NCI-H748 (cell line): ENCODE measurements at regions not wholly inside any gene's neighbourhood (a gene's known extent, or its start where the extent isn't known, plus 50 kb on each side); places are given as distances from the start of the nearest gene placed in this dataset.
"Not testable (repeated sequence)": the region's sequence is repeated elsewhere in the genome, so short reads cannot be mapped to it uniquely, and the experiment has no call there.

Source experiments
- DNase-seq: peaks from one replicate; lab custom pipeline; 2025; ENCODE audit not compliant: unreplicated experiment; lab: John Stamatoyannopoulos, UW

DNA sequence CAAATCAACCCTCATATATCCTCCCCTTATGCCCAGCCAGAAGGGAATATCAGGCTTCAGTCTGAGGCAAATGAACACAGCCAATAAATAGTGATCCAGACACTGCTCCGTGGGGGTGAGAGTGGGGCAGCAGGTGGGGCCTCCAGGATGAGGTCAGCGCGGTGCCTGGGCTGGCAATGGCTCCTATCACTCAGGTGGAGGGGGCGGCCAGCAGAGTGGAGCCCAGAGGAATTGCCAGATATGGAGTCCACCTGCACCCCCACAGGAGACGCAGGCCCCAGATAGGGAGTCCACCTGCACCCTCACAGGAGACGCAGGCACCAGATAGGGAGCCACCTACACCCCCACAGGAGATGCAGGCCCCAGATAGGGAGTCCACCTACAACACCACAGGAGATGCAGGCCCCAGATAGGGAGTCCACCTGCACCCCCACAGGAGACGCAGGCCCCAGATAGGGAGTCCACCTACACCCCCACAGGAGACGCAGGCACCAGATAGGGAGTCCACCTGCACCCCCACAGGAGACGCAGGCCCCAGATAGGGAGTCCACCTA, 78.0 kb upstream of the PPP2R2D start:
- DNase-seq: no peak

DNA sequence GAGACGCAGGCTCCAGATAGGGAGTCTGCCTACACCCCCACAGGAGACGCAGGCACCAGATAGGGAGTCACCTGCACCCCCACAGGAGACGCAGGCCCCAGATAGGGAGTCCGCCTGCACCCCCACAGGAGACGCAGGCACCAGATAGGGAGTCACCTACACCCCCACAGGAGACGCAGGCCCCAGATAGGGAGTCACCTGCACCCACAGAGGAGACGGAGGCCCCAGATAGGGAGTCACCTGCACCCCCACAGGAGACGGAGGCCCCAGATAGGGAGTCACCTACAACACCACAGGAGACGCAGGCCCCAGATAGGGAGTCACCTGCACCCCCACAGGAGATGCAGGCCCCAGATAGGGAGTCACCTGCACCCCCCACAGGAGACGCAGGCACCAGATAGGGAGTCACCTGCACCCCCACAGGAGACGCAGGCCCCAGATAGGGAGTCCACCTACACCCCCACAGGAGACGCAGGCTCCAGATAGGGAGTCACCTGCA, 77.2 kb upstream of the PPP2R2D start:
- not testable (repeated sequence) for DNase-seq

DNA sequence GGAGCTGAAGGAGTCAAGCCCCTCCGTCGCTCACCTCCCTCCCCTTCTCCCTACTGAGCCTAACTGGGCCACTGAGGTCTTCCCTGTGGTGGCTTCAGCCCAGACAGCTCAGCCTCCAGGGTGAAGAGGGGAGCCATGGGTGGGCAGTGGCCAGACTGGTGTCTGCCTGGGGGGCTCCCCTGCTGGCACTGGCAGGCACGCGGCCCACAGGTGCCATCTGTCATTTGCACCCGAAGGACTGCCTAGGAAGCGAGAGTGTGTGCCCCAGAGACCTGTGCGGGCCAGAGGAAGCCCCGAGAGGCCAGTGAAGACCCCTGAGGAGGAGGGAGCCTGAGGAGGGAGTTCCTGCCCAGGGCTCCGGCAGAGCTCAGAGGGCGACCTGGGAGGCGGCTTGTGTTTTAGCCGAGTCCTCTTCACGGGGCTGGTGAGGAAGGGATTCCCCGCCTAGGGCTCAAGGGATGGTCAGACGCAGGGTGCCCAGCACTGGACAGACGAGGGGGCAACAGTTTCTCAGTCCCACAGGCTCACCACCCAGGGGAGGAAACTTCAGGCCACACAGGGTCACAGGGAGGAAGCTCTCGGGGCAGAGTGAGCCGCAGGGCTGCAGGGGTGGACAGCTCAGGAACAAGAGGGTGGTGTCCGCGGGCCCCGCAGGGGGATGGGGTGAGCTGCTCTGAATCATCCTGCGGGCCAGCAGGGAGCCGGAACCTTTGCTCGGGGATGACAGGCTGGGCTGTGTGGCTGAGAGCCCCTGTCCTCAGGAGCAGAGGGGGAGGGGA, 76.2 kb upstream of the PPP2R2D start:
- DNase-seq: no peak

DNA sequence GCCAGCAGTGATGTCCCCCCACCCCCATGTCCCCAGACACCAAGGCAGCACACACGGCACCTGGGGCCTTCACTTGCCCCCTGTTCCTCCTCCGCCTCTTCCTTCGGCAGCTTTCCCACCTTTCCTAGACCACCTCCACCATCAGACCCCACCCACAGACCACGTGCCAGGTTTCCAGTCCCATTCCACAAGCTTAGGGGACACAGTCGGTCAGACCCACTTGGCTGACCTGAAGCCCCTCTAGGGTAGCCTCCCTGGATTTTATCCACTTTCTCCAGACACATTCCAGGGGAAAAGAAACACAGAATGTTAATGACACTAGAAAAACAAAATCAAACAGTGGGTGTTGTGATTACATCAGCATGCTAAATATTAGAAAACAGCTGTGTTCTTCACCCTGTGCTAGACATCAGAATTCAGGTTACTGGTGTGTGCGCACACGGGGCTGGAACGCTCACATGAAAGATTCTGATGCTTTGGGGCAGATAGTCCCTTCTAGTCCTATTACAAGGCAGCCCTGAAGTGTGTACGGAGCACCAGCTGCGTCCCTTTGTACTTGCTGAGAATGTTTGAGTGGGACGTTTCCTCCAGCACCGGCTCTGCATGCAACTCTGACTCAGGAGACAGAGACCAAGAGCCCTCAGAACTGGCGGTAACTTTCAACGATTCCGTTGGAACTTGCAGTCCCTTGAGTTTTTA, 75.5 kb upstream of the PPP2R2D start:
- DNase-seq: peak; percentile 34

DNA sequence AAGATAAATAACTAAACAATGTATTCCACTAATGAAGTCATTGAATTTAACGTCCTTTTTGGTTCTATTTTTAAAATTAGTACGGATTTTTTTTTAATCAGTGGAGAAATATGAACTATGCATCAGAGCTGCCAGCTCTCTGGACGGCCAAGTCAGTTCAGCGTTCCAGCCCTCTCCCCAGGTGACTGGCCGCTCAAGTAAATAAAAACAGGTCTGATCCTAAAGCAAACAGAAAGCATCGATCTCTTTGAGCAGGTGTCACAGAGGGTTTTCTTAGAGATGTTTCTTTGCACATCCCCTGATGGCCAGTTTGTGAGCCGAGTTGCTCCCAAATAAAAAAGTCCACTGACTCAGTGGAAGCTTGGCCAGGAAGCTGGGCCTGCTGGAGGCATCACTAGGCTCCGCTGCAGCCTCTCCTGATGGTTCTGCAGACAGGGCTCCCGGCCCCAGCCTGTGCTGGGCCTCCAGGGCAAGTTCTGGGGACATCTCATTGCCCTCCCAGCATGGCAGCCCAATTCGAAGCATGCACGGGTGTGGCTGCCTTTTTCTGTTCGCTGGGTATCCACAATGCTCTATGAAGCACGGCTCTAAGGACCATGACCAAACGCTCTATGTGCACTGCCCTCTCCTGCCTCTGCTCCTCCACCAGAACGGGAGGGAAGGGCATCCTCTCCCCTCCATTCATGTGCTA, 74.7 kb upstream of the PPP2R2D start:
- peak; percentile 52 for DNase-seq

DNA sequence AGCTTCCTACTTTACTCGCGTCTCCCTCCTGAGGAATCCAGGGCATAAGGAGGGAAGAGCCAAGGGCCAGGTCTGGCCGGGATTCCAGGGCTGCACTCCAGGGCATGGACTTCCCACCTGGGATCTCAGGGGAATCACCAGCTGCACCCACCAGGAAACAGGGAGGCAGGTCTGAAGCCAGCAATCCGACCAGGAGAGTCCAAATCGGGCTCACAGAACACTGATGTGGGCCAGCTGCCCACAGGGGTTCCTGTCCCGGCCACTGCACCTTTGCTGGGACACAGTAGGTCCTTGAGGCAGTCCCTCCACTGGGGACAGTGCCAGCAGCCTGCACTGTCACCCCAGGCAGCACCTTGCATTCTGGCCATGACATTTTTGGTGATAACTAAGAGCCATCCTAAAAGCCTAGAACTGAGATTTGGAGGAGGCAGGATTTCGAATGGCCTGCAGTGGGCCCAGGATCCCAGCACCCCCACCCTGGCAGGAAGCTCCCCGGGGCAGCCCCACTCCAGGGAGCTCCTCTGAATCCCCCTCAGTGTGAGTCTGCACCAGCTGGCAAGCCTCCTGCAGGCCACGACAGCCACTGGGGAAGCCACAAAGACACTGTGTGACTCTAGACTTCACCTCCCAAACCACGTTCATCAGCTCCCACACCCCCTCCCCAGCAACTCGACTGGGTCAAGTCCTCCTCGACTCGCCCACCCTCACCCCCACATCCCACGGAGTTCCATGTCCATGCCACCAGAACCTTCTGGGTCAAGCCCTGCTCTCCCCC, 71.5 kb upstream of the PPP2R2D start:
- no peak for DNase-seq

DNA sequence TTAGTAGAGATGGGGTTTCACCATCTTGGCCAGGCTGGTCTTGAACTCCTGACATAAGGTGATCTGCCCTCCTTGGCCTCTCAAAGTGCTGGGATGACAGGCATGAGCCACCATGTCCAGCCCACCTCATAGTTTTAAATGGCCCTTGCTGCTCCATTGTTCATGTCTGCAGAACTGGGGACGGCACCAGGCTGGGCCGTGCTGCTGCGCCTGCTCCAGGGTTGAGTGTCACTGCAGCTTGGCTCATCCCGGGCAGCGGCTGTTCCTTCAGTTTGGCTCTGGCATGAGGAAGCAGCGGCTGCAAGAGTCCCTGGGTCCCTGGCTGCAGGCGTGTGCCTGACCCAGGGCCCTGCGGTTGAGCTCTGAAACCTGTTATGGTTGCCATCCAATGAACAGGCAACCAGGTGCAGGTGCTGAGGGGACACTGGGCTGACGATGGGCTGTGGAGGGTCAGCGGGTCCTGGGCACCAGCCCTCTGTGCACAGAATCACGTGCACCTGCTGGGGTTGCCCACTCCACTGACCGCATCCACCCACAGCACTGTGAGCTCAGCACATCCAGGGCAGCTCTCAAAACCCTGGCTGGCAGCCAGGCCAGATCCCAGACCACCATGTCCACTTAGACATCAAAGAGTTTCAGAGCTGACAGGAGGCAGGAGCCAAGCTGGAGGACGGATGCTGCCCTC, 70.2 kb upstream of the PPP2R2D start:
- no peak for DNase-seq

DNA sequence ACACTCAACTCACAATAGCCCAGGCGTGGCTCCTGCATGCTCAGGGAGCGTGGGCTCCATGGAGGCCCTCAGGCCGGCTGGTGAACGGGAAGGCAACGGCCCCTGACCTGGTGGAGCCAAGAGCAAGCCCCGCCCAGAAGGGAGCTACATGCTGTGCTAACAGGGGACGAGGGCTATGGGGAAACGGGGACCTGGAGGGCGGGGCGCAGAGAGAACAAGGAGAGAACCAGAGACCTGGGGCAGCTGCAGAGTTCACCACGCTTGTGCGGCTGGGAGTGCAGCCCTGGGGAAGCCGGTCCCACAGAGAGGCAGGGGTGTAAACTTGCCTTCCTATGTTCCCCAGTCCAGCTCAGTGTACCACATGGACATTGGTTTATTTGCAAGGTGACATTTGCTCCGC, 69.2 kb upstream of the PPP2R2D start:
- DNase-seq: peak; percentile 24

DNA sequence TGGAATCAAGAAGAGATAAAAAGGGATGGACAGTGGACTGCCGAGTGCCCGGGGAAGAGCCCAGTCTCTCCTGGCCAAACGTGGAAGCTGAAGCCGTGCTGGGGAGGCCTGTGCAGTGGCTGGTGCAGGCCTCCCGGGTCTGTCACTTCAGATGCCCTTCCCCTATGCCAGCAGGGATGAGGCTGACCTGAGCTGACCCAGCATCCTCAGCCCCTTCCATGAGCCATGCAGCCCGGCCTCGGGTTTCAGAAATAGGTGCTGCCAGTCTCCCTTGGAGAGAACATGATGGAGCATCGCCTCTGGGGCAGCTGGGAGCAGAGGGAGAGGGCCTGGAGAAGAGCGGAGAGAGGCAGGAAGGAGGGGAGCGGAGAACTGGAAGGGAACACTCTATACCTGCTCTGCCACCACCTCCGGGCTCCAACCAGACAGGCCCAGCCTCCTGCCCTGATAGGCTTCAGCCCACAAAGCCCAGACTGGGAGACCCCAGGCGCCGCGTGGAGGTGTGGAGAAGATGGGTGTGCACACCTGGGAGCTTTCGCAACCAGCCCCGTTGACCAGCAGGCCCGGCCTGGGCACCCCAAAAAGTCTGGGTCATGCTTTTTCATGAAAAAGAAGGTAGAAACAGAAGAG, 68.6 kb upstream of the PPP2R2D start:
- DNase-seq: no peak

DNA sequence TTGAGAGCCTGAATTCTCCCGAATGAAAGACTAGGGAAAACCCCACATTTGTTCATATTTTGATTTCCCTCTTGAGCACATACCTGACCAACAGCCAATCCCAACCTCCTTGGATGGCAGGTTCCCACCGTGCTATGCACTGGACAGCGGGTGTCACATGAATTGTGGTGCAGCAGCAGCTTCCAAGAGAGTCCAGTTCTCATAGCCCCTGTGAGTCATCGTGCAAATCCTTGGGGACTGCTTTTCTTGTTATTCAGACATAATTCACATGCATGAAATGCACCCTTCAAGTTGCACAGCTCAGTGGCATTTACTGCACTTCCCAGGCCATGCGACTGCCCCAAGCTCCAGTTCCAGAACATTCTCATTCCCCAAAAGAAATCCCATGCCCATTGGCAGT, 67.8 kb upstream of the PPP2R2D start:
- DNase-seq: no peak

DNA sequence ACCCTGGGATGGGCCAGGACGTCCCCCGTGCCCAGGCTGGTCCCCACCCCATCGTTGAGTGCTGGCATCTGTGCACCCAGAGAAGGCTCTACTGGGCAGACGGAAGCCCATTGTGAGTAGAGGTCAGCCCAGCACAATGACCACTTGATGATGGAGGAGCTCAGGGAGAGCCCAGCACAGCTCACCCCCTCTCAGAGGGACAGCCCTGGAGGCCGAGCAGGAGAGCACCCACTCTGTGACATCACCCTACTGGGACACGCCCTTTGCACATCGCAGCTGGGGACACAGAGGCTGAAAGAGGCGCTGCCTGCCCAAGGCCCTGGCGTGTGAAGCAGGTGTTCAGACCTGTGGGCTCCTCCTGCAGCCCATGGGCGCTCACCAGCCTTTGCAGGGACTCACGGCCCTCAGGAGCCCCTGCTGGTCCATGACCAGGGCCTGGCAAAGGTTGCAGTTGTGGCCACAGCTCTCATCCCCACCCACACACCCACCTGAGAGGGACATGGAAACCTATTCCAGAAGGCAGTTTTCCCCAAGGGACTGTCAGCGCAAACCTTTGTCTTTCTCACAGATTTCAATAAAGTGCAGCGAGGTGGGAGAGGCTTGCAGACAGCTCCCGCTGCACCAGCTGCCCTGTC, 67.2 kb upstream of the PPP2R2D start:
- DNase-seq: no peak

DNA sequence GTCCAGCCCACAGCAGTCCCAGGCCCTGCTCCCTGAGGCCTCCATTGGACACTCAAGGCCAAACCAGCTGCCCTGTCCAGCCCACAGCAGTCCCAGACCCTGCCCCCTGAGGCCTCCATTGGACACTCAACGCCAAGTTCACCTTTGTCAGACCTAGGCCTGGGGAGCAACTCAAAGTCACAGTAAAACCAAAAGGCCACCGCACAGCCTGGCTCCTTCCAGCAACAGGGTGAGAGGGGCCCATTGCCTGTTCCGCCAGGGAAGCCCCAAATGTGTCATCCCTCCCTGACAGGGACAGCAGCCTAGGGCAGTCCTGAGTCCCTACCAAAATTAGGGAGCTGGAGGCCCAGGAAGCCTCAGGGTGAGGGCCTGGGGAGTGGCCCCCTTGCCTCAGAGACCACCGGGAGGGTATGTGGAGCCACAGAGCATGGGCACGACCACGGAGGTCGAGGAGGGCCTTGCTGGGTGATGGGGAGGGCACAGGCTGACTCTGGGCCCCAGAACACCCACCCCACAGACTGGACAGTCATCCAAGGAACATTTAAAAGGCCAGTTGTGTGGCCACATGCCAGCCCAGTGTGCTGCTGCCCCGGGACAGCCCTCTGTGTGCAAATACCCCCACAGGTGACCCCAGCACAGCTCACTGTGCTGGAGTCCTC, 66.5 kb upstream of the PPP2R2D start:
- no peak for DNase-seq

DNA sequence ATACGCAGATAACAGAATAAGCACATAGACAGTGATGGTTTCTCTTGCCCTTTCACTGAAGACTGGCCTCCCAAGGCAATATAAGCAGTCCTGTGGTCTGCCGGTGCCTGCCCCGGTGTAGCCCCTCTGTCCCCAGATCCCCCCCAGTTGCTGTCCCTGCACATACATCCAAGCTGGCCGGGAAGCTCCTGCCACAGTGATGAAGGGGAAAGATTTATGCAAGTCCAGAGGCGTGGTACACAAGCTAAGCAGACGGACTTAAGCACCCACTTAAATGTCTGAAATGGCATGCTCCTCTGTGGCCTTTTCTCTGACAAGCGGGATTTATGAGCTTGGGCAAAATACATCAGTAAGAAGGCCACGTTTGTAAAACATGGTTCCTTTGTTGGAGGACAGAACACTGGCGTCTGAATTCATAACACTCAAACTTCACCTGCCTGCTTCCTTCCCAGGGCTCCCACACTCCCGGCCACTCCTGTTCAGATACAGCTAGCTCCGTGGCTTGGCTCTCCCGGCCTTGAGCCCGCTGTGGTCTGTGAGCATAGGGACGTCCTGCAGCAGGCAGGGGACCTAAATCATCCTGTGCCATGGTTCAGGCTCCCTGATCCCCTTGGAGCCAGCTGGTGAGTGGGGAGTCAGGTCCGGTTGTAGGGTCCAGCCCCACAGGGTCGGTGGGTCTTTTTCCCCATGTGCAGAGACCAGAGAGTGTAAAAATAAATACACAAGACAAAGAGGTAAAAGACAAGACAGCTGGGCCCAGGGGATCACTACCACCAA, 61.7 kb upstream of the PPP2R2D start:
- no peak for DNase-seq

DNA sequence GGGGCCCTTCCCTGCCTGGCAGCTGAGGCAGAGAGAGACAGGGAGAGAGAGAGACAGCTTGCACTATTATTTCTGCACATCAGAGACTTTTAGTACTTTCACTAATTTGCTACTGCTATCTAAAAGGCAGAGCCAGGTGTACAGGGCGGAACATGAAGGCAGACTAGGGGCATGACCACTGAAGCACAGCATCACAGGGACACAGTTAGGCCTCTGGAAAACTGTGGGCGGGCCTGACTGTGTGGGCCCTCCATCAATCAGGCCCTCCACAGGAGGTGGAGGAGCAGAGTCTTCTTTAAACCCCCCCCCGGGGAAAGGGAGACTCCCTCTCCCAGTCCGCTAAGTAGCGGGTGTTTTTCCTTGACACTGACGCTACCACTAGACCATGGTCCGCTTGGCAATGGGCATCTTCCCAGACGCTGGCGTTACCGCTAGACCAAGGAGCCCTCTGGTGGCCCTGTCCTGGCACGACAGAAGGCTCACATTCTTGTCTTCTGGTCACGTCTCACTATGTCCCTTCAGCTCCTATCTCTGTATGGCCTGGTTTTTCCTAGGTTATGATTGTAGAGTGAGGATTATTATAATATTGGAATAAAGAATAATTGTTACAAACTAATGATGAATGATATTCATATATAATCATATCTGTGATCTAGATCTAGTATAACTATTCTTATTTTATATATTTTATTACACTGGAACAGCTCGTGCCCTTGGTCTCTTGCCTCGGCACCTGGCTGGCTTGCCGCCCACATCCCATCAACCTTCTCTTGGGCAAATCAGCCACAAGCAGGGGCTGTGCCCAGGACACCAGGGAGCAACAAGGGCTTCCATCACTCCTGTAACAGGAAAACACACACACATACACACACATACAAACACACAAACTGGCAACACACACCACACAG, 60.7 kb upstream of the PPP2R2D start:
- DNase-seq: not testable (repeated sequence)

DNA sequence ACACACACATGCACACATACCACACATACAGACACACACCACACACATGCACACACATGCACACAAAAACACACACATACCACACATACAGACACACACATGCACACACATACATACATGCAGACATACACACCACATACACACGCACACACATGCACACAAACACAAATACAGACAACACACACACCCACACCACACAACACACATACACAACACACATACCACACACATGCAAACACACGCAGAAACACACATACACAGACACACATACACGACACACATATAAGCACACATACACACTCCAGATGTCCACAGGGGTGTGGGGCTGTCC, 60.1 kb upstream of the PPP2R2D start:
- no peak for DNase-seq

DNA sequence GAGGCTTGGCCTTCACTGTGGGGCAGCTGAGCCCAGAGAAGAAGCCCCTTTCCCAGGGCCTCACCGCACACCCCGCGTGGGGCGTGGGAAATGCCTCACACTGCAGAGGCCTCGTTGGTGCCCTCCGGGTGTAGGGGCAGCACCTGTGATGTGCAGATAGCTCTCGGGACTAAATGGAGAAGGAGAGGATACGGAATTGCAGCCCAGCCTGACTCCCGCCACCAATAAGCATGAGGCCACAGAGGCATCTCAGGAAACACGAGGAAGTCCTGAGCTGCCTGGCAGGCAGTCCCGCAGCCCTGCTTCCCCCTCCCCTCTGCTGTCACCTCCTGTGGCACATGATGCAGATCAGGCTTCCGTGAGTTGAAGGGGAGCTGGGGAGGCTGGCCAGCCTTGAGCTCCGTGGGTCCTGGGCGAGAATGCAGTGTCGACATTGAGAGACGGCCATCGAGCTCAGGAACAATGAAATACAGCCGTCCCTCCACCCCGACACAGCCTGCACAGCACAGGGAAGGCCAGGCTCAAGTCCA, 59.6 kb upstream of the PPP2R2D start:
- DNase-seq: no peak

DNA sequence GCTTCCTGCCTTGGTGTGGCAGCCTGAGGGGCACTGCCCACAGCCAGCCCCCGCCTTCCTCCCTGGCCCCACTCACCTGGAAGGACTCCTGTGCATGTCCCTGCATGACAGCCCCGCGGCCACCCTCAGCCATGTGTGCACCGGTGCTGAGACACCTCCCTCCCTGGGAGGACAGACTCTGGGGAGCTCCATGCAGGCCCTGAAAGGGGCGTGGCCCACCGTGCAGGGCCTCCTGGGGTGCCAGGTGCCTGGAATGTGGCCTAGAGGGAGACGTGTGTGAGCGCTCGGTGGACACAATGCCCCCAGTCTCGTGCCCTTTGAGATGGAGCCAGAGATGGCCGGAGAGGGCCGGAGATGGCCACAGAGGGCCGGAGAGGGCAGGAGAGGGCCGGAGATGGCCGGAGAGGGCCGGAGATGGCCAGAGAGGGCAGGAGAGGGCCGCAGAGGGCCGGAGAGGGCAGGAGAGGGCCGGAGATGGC, 59.1 kb upstream of the PPP2R2D start:
- DNase-seq: no peak
